Type B pancreatic cell (in vitro differentiated cells): ENCODE measurements at regions not wholly inside any gene's neighbourhood (a gene's known extent, or its start where the extent isn't known, plus 50 kb on each side); places are given as distances from the start of the nearest gene placed in this dataset.

ENCODE experiments used
- DNase-seq: peaks from one replicate; pipeline ENCODE4 v3.0.0; 2021; ENCODE audit warnings: mixed read lengths; ENCODE audit not compliant: unreplicated experiment; ENCODE audit errors: extremely low spot score
- H3K27ac Mint-ChIP-seq: 2 replicates; pipeline ENCODE4 v1.8.0; 2021; ENCODE audit warnings: mild to moderate bottlenecking, mixed read lengths
- H3K27me3 Mint-ChIP-seq: 2 replicates; pipeline ENCODE4 v1.8.0; 2021; ENCODE audit warnings: mixed read lengths
- H3K36me3 Mint-ChIP-seq: 2 replicates; pipeline ENCODE4 v1.8.0; 2021; ENCODE audit warnings: mixed read lengths
- H3K4me1 Mint-ChIP-seq: one replicate; pipeline ENCODE4 v1.8.0; 2021; ENCODE audit warnings: mixed read lengths; ENCODE audit not compliant: unreplicated experiment
- H3K4me3 Mint-ChIP-seq: 2 replicates; pipeline ENCODE4 v1.8.0; 2021; ENCODE audit warnings: mild to moderate bottlenecking, mixed read lengths
- H3K9me3 Mint-ChIP-seq: 2 replicates; pipeline ENCODE4 v1.8.0; 2021; ENCODE audit warnings: mixed read lengths
- CTCF ChIP-seq: fragments of 200-600 bp; sonication (generic); conservative IDR thresholded peaks from 2 replicates; pipeline ENCODE4 v1.5.0; 2021; ENCODE audit warnings: antibody characterized with exemption, mild to moderate bottlenecking

DNA sequence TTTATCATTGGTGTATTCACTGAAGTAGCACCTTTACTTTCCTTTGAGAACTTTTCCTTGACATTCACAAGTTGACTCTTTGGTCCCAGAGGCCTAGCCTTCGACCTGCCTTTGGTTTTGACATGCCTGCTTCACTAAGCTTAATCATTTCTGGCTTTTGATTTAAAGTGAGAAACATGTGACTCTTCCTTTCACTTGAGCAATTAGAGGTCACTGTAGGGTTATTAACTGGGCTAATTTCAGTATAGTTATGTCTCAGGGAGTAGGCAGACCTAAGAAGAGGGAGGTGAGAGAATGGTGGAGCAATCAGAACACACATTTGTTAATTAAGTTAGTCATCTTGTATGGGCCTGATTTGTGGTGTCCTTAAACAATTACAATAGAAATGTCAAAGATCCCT lies 1040.7 kb upstream of the SLC39A10 start:
- no peaks in the 10 kb centered on the region for H3K36me3 Mint-ChIP-seq
- H3K9me3 Mint-ChIP-seq, result no peaks in the 10 kb centered on the region
- H3K27ac Mint-ChIP-seq, result no peak overlapping the region
- DNase-seq, result no peak
- no peaks in the 10 kb centered on the region for H3K27me3 Mint-ChIP-seq
- no peak for TF ChIP-seq CTCF
- no peak overlapping the region for H3K4me3 Mint-ChIP-seq
- no peaks in the 10 kb centered on the region for H3K4me1 Mint-ChIP-seq

DNA sequence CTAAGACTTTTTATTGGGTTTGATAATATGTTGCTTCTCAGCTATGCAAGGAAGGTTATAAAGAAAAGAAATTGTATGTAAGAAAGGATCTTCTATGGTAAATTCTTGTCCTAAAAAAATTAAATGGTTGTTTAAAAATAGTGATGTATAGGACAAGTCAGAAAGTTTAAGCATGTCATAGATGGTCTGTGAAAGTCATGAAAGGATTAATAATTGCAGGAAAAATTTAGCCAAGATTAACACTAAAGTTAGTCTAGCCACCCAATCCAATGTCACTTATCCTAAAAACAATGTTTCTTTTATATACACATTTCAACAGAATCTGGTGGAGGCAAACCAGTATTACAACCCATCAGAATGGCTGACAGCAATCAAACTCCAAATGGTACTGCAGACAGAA lies 1046.7 kb upstream of the SLC39A10 start:
- H3K36me3 Mint-ChIP-seq, result no peaks in the 10 kb centered on the region
- TF ChIP-seq CTCF, result no peak
- H3K4me1 Mint-ChIP-seq, result no peaks in the 10 kb centered on the region
- DNase-seq, result no peak
- no peak overlapping the region for H3K4me3 Mint-ChIP-seq
- no peaks in the 10 kb centered on the region for H3K27me3 Mint-ChIP-seq
- peaks cover 7% of the 10 kb centered on the region for H3K9me3 Mint-ChIP-seq
- H3K27ac Mint-ChIP-seq, result no peak overlapping the region

DNA sequence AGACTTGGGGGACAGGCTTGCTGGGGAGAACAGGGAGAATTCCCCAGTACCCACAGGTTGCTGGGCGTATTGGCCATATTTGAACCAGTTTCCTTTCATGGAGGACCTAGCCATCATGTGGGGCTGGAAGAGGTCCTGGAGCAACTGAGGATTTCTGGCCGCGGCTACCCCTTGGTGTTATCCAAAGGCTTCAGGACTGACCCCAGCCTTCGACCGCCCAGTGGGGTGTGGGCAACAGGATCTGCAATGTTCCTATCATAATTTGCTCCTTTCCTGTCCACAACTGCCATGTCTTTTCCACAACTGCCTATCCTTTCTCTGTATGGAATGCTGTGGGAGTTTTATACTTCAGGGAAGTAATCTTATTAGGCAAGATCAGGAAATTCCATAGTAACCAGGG lies 1053.6 kb upstream of the SLC39A10 start:
- no peak overlapping the region for H3K4me3 Mint-ChIP-seq
- peaks cover 3% of the 10 kb centered on the region for H3K36me3 Mint-ChIP-seq
- no peak for TF ChIP-seq CTCF
- no peaks in the 10 kb centered on the region for H3K27me3 Mint-ChIP-seq
- peaks cover 25% of the 10 kb centered on the region for H3K9me3 Mint-ChIP-seq
- H3K27ac Mint-ChIP-seq, result no peak overlapping the region
- no peak for DNase-seq
- H3K4me1 Mint-ChIP-seq, result no peaks in the 10 kb centered on the region

DNA sequence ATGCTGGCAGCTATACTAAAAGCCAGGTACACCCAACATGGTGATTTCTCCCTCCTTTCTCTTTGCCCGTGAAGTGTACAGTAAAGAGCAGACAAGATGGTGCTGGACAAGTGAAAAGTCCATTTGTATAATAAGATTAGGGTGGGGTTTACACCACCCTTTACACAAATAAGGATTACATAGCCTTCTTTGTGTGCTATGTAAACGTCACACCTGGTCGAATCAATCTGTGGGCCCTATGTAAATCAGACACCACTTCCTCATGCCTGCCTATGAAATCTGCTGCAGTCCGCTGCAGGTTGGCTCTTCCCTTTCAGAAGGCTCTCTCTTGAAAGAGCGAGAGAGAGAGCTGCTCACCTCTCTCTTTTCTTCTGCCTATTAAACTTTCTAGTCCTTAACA lies 1054.3 kb upstream of the SLC39A10 start:
- Mint-ChIP-seq H3K9me3 (peaks cover 25% of the 10 kb centered on the region), H3K4me1 (no peaks in the 10 kb centered on the region)
- no peak for TF ChIP-seq CTCF

DNA sequence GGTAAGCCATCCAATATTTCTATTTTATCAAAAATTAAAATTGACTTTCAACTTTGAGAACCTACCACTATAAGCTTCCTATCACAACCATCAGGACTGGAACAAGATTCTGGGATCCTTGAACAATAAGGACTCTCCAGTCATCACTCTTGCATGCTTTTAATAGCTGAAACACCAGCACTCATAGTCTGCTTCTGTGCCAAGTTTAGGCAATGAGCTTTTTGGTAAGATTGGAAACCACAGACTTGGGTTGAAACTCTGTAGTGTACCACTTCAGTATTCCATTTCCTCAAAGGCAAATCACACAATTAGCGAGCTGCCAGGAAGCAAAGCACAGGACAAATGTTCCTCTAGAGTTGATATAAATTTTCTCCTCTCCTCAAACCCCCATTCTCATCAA lies 1065.8 kb upstream of the SLC39A10 start:
- Mint-ChIP-seq H3K27me3 (no peaks in the 10 kb centered on the region), H3K4me1 (no peaks in the 10 kb centered on the region), H3K36me3 (no peaks in the 10 kb centered on the region), H3K27ac (no peak overlapping the region), H3K4me3 (no peak overlapping the region), H3K9me3 (peaks cover 4% of the 10 kb centered on the region)
- DNase-seq, result no peak
- no peak for TF ChIP-seq CTCF

More for the DNA sequence above, 1054.3 kb upstream of the SLC39A10 start:
- H3K27ac Mint-ChIP-seq, result no peak overlapping the region
- no peak overlapping the region for H3K4me3 Mint-ChIP-seq
- no peaks in the 10 kb centered on the region for H3K27me3 Mint-ChIP-seq
- DNase-seq, result no peak
- H3K36me3 Mint-ChIP-seq, result peaks cover 3% of the 10 kb centered on the region

DNA sequence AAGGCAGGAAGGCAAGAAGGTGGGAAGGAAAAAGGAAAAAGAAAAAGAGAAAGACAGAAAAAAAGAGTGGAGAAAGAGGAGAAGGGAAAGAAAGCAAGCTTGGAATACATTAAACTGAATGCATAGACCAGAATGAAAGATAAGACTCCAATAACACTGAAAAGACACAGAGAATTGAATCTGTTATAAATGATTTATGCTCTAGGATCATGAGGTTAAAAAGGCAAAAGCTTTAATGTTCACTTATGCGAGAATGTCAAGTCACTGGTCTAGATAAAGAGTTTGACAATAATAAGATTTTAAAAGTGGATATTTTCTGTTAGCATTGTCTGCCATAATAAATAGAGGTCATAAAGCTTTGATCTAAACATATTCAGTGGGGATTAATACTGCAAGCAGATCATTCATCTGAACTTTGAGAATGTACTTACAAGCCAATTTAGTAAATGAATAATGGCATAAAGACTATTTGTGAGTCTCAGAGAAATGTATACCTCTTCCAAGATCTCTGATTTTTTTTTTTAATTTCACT lies 1069.2 kb upstream of the SLC39A10 start:
- no peak overlapping the region for H3K27ac Mint-ChIP-seq
- no peaks in the 10 kb centered on the region for H3K4me1 Mint-ChIP-seq
- no peaks in the 10 kb centered on the region for H3K27me3 Mint-ChIP-seq
- DNase-seq, result no peak
- no peak overlapping the region for H3K4me3 Mint-ChIP-seq
- H3K9me3 Mint-ChIP-seq, result peaks cover 4% of the 10 kb centered on the region
- no peaks in the 10 kb centered on the region for H3K36me3 Mint-ChIP-seq
- TF ChIP-seq CTCF, result no peak
